HCT116 (cell line): ENCODE measurements at regions not wholly inside any gene's neighbourhood (a gene's known extent, or its start where the extent isn't known, plus 50 kb on each side); places are given as distances from the start of the nearest gene placed in this dataset.

ENCODE experiments used
- ATAC-seq: fragments of 200-7000 bp; cut with Tn5 transposase; 2 replicates; pipeline ENCODE4 v1.9.1; 2020; ENCODE audit warnings: mild to moderate bottlenecking, moderate library complexity
- BruUV-seq: library from RNA; stranded (reverse); fragments of 400-500 nt; replicated peaks from 2 replicates; lab custom pipeline; 2021; lab: Mats Ljungman, UMichigan
- CTCF ChIA-PET: fragments of 300-600 bp; sonication (Branson Sonifier 250); formaldehyde crosslinking; loops from one replicate; lab custom pipeline; 2021; ENCODE audit warnings: antibody characterized with exemption; lab: Charles Lee
- POLR2A ChIA-PET: fragments of 300-600, 350-600 bp; sonication (Branson Sonifier 250); formaldehyde crosslinking; loops from one replicate; lab custom pipeline; 2021; ENCODE audit warnings: antibody characterized with exemption; lab: Charles Lee
- RAD21 ChIA-PET, 2 experiments: fragments of 300-600 bp; sonication (Branson Sonifier 250); formaldehyde crosslinking; loops; one replicate each; lab custom pipeline; 2023; ENCODE audit warnings: low total read pairs in 2 of 2; ENCODE audit not compliant: uncharacterized antibody in 2 of 2, unreplicated experiment in 2 of 2, low non-redundant PET in 1 of 2; lab: Charles Lee
- DNase-seq: peaks from one replicate; pipeline ENCODE4 v3.0.0-alpha.2; 2010; ENCODE audit warnings: low read depth, low spot score
- H2AFZ ChIP-seq: fragments of 200-600 bp; shearing (Covaris generic), sonication (generic); 2 replicates; pipeline ENCODE4 v1.6.1; 2017; ENCODE audit warnings: low read depth, mixed run types, mixed read lengths, antibody characterized with exemption, low read length; ENCODE audit not compliant: poor library complexity, severe bottlenecking
- H3K27ac ChIP-seq: 2 replicates; pipeline ENCODE4 v1.5.1; 2012; ENCODE audit warnings: low read depth, low read length
- H3K27me3 ChIP-seq: fragments of 200-600 bp; sonication (generic); 2 replicates; pipeline ENCODE4 v1.6.1; 2016; ENCODE audit warnings: mixed run types, low read length, mixed read lengths; ENCODE audit not compliant: insufficient read depth
- H3K36me3 ChIP-seq, 2 experiments: fragments of 200-500 bp in 1 of 2; fragments of 200-600 bp in 1 of 2; sonication (Bioruptor generic) in 1 of 2; sonication (generic) in 1 of 2; 2 replicates each; pipeline versions ENCODE4 v1.5.1 to v1.6.1; 2014 to 2016; ENCODE audit warnings: low read length in 2 of 2, inconsistent platforms in 1 of 2, mixed read lengths in 1 of 2, mixed run types in 1 of 2; ENCODE audit not compliant: insufficient read depth in 2 of 2, control insufficient read depth in 1 of 2
- H3K4me1 ChIP-seq, 2 experiments: fragments of 200-600 bp in 1 of 2; sonication (generic) in 1 of 2; 2 replicates each; pipeline versions ENCODE4 v1.5.1 to v1.6.1; 2012 to 2017; ENCODE audit warnings: low read length in 2 of 2, inconsistent platforms in 1 of 2, mild to moderate bottlenecking in 1 of 2, mixed read lengths in 1 of 2, mixed run types in 1 of 2, moderate library complexity in 1 of 2; ENCODE audit not compliant: insufficient read depth in 2 of 2, control insufficient read depth in 1 of 2
- H3K4me2 ChIP-seq: fragments of 200-600 bp; sonication (generic); 2 replicates; pipeline ENCODE4 v1.6.1; 2017; ENCODE audit warnings: mixed run types, low read length, mixed read lengths
- H3K4me3 ChIP-seq, 2 experiments: fragments of 200-600 bp in 1 of 2; sonication (generic) in 1 of 2; replicated peaks in 1 of 2; 2 replicates each; pipeline ENCODE4 v1.5.1; 2011 to 2016; ENCODE audit warnings: low read length in 2 of 2, control low read depth in 1 of 2, low read depth in 1 of 2, mild to moderate bottlenecking in 1 of 2, mixed read lengths in 1 of 2, mixed run types in 1 of 2
- H3K79me2 ChIP-seq: fragments of 200-600 bp; sonication (generic); 2 replicates; pipeline ENCODE4 v1.6.1; 2017; ENCODE audit warnings: mild to moderate bottlenecking, mixed run types, low read length, moderate library complexity, mixed read lengths; ENCODE audit not compliant: insufficient read depth
- H3K9ac ChIP-seq: fragments of 200-600 bp; sonication (generic); 2 replicates; pipeline ENCODE4 v1.6.1; 2016; ENCODE audit warnings: low read length, mixed read lengths
- H3K9me2 ChIP-seq: fragments of 200-600 bp; sonication (generic), shearing (Covaris generic); 2 replicates; pipeline ENCODE4 v1.6.1; 2017; ENCODE audit warnings: mixed run types, mild to moderate bottlenecking, moderate library complexity; ENCODE audit not compliant: insufficient read depth
- H3K9me3 ChIP-seq, 2 experiments: fragments of 200-500 bp in 1 of 2; fragments of 200-600 bp in 1 of 2; sonication (Bioruptor generic) in 1 of 2; sonication (generic) in 1 of 2; 2 replicates each; pipeline ENCODE4 v1.6.1; 2014 to 2017; ENCODE audit warnings: low read length in 2 of 2, mixed read lengths in 2 of 2, inconsistent platforms in 1 of 2, low read depth in 1 of 2, mild to moderate bottlenecking in 1 of 2, mixed run types in 1 of 2, moderate library complexity in 1 of 2; ENCODE audit not compliant: control insufficient read depth in 1 of 2, insufficient read depth in 1 of 2
- H4K20me1 ChIP-seq: fragments of 200-600 bp; sonication (generic), shearing (Covaris generic); 2 replicates; pipeline ENCODE4 v1.6.1; 2017; ENCODE audit warnings: mixed run types, mild to moderate bottlenecking, moderate library complexity; ENCODE audit not compliant: insufficient read depth
- CEBPB ChIP-seq: IDR thresholded peaks from 2 replicates; pipeline ENCODE4 v1.6.1; 2012; ENCODE audit warnings: low read depth
- EGR1 ChIP-seq: IDR thresholded peaks from 2 replicates; pipeline ENCODE4 v1.6.1; 2012; ENCODE audit warnings: low read depth
- ELF1 ChIP-seq: IDR thresholded peaks from 2 replicates; pipeline ENCODE4 v1.6.1; 2012; ENCODE audit warnings: low read depth, borderline replicate concordance
- EZH2 ChIP-seq: fragments of 200-600 bp; sonication (generic); IDR thresholded peaks from 2 replicates; pipeline ENCODE4 v1.6.1; 2017; ENCODE audit warnings: antibody characterized with exemption, mixed run types
- EZH2phosphoT487 ChIP-seq: fragments of 200-600 bp; IDR thresholded peaks from 2 replicates; pipeline ENCODE4 v1.6.1; 2018; ENCODE audit warnings: antibody characterized with exemption, borderline replicate concordance
- FOSL1 ChIP-seq: IDR thresholded peaks from 2 replicates; pipeline ENCODE4 v1.6.1; 2012; ENCODE audit warnings: low read depth
- JUND ChIP-seq: IDR thresholded peaks from 2 replicates; pipeline ENCODE4 v1.6.1; 2012
- POLR2A ChIP-seq: IDR thresholded peaks from 2 replicates; pipeline ENCODE4 v1.7.0; 2011; ENCODE audit warnings: borderline replicate concordance; ENCODE audit not compliant: insufficient read depth, insufficient read length; ENCODE audit errors: extremely low read depth
- SIN3A ChIP-seq: IDR thresholded peaks from 2 replicates; pipeline ENCODE4 v1.6.1; 2012; ENCODE audit warnings: low read depth
- TCF7L2 ChIP-seq: IDR thresholded peaks from 2 replicates; pipeline ENCODE4 v1.7.0; 2011; ENCODE audit warnings: borderline replicate concordance, inconsistent platforms; ENCODE audit not compliant: insufficient read depth, insufficient read length; ENCODE audit errors: extremely low read depth
- ZNF274 ChIP-seq: fragments of 200-500 bp; sonication (Bioruptor generic); IDR thresholded peaks from 2 replicates; pipeline ENCODE4 v1.6.1; 2014; ENCODE audit warnings: mild to moderate bottlenecking, low read depth, low read length, inconsistent platforms
- intact Hi-C: fragments of 100-400 bp; cut with micrococcal nuclease; formaldehyde crosslinking; loops from 2 replicates; pipeline ENCODE4 v1.10.0; 2022
- TF ChIP-seq, protein P1 (sequence below): IDR thresholded peaks from 2 replicates; pipeline ENCODE4 v1.6.1; 2012; ENCODE audit warnings: low read depth

GRCh38 chr13:71033026-71033425 lies 834.0 kb downstream of the DACH1 start:
- H3K36me3 ChIP-seq = no peaks in the 10 kb centered on the region
- no peak overlapping the region for H3K4me2 ChIP-seq
- no peak overlapping the region for H3K4me3 ChIP-seq
- no TSS peak for BruUV-seq
- TF ChIP-seq ELF1 = no peak
- TF ChIP-seq CEBPB = no peak
- TF ChIP-seq POLR2A = no peak
- TF ChIP-seq JUND = no peak
- TF ChIP-seq EZH2 = no peak
- no peak for TF ChIP-seq FOSL1
- TF ChIP-seq, protein P1, sequence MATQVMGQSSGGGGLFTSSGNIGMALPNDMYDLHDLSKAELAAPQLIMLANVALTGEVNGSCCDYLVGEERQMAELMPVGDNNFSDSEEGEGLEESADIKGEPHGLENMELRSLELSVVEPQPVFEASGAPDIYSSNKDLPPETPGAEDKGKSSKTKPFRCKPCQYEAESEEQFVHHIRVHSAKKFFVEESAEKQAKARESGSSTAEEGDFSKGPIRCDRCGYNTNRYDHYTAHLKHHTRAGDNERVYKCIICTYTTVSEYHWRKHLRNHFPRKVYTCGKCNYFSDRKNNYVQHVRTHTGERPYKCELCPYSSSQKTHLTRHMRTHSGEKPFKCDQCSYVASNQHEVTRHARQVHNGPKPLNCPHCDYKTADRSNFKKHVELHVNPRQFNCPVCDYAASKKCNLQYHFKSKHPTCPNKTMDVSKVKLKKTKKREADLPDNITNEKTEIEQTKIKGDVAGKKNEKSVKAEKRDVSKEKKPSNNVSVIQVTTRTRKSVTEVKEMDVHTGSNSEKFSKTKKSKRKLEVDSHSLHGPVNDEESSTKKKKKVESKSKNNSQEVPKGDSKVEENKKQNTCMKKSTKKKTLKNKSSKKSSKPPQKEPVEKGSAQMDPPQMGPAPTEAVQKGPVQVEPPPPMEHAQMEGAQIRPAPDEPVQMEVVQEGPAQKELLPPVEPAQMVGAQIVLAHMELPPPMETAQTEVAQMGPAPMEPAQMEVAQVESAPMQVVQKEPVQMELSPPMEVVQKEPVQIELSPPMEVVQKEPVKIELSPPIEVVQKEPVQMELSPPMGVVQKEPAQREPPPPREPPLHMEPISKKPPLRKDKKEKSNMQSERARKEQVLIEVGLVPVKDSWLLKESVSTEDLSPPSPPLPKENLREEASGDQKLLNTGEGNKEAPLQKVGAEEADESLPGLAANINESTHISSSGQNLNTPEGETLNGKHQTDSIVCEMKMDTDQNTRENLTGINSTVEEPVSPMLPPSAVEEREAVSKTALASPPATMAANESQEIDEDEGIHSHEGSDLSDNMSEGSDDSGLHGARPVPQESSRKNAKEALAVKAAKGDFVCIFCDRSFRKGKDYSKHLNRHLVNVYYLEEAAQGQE = no peak
- no peak for TF ChIP-seq EGR1
- TF ChIP-seq SIN3A = no peak
- no peak for TF ChIP-seq EZH2phosphoT487
- no peak for TF ChIP-seq ZNF274
- TF ChIP-seq TCF7L2 = no peak
- ATAC-seq = no peak
- H3K79me2 ChIP-seq = no peaks in the 10 kb centered on the region
- H3K4me1 ChIP-seq = no peaks in the 10 kb centered on the region
- ChIA-PET RAD21 (no interaction called here), POLR2A (no interaction called here), CTCF (no interaction called here)
- H2AFZ ChIP-seq = no peak overlapping the region
- no peak overlapping the region for H3K9ac ChIP-seq
- no peaks in the 10 kb centered on the region for H3K9me2 ChIP-seq
- no peak for DNase-seq
- no peaks in the 10 kb centered on the region for H3K27me3 ChIP-seq
- intact Hi-C loops = no loop called here
- H3K27ac ChIP-seq = no peak overlapping the region
- no peaks in the 10 kb centered on the region for H4K20me1 ChIP-seq
- H3K9me3 ChIP-seq = no peaks in the 10 kb centered on the region; a peak in 1 of 4 replicates
